Suprapubic skin (tissue), 4 donors: ENCODE measurements at regions not wholly inside any gene's neighbourhood (a gene's known extent, or its start where the extent isn't known, plus 50 kb on each side); places are given as distances from the start of the nearest gene placed in this dataset.
A peak's percentile ranks its signal among the peaks of the same experiment; 100 is the strongest.

Experiments
- DNase-seq, 2 donors: peaks; one replicate each; pipeline ENCODE4 v3.0.0-alpha.2; 2019; ENCODE audit warnings: low spot score in 2 of 2
- H3K27ac ChIP-seq: fragments of 200-600 bp; sonication (generic); one replicate; pipeline ENCODE4 v1.5.1; 2019
- H3K27me3 ChIP-seq: fragments of 200-600 bp; sonication (generic); one replicate; pipeline ENCODE4 v1.5.1; 2019
- H3K36me3 ChIP-seq: fragments of 200-600 bp; sonication (generic); one replicate; pipeline ENCODE4 v1.5.1; 2019
- H3K4me1 ChIP-seq: fragments of 200-600 bp; sonication (generic); one replicate; pipeline ENCODE4 v1.5.1; 2019
- H3K4me3 ChIP-seq: fragments of 200-600 bp; sonication (generic); one replicate; pipeline ENCODE4 v1.5.1; 2019; ENCODE audit warnings: mild to moderate bottlenecking
- H3K9me3 ChIP-seq: fragments of 200-600 bp; sonication (generic); one replicate; pipeline ENCODE4 v1.5.1; 2019
- CTCF ChIP-seq, 2 donors: fragments of 200-600 bp in 1 of 2; fragments of 450-650 bp in 1 of 2; sonication (generic) in 1 of 2; IDR thresholded peaks; one replicate each; pipeline ENCODE4 v1.5.1; 2016 to 2019; ENCODE audit warnings: antibody characterized with exemption in 2 of 2, mild to moderate bottlenecking in 1 of 2, moderate library complexity in 1 of 2
- EP300 ChIP-seq: sonication (generic); formaldehyde crosslinking; IDR thresholded peaks from one replicate; pipeline ENCODE4 v1.6.1; 2017; ENCODE audit warnings: antibody characterized with exemption
- POLR2A ChIP-seq, 2 donors: fragments of 450-650 bp; IDR thresholded peaks; one replicate each; pipeline ENCODE4 v1.6.1; 2017; ENCODE audit warnings: antibody characterized with exemption in 2 of 2, mild to moderate bottlenecking in 2 of 2, moderate library complexity in 2 of 2
- POLR2AphosphoS5 ChIP-seq, 3 donors: sonication (generic); formaldehyde crosslinking; IDR thresholded peaks; one replicate each; pipeline ENCODE4 v1.6.1; 2017; ENCODE audit warnings: antibody characterized with exemption in 3 of 3
- WGBS: methylation state at CpG from one replicate; pipeline ENCODE4 v1.1.5; 2018; 5-methylcytosine and 5-hydroxymethylcytosine counted together

- Histone ChIP-seq H3K27me3 (peaks cover 67% of the 10 kb centered on the region), H3K27ac (no peak overlapping the region), H3K36me3 (no peaks in the 10 kb centered on the region), H3K4me3 (no peak overlapping the region), H3K9me3 (no peaks in the 10 kb centered on the region), H3K4me1 (peaks cover 15% of the 10 kb centered on the region)
- TF ChIP-seq EP300, result no peak
- no peak for TF ChIP-seq POLR2A (IDR thresholded peaks at IDR 0.05)
- no peak for TF ChIP-seq CTCF (IDR thresholded peaks at IDR 0.05)
- TF ChIP-seq POLR2AphosphoS5 (IDR thresholded peaks at IDR 0.05), result no peak
- no peak for DNase-seq
- 96% methylated on average over 4 of the region's 25 CpGs for WGBS
Observed at GRCh38 chr12:132416121-132416673, 73.8 kb upstream of the FBRSL1 start.

- DNase-seq, result no peak
- Histone ChIP-seq H3K36me3 (no peaks in the 10 kb centered on the region), H3K27ac (no peak overlapping the region), H3K4me3 (no peak overlapping the region), H3K9me3 (no peaks in the 10 kb centered on the region), H3K27me3 (peaks cover 66% of the 10 kb centered on the region), H3K4me1 (peaks cover 15% of the 10 kb centered on the region)
- no peak for TF ChIP-seq EP300
- no peak for TF ChIP-seq POLR2A (IDR thresholded peaks at IDR 0.05)
- no peak for TF ChIP-seq POLR2AphosphoS5 (IDR thresholded peaks at IDR 0.05)
- TF ChIP-seq CTCF (IDR thresholded peaks at IDR 0.05), result no peak
- 55% methylated on average over 14 of the region's 25 CpGs for WGBS
Observed at GRCh38 chr12:132415327-132416120, 74.4 kb upstream of the FBRSL1 start.

GRCh38 chr12:132414634-132415326, 75.2 kb upstream of the FBRSL1 start:
- Histone ChIP-seq H3K9me3 (no peaks in the 10 kb centered on the region), H3K27ac (no peak overlapping the region), H3K27me3 (peaks cover 67% of the 10 kb centered on the region), H3K4me3 (no peak overlapping the region), H3K36me3 (no peaks in the 10 kb centered on the region), H3K4me1 (peaks cover 15% of the 10 kb centered on the region)
- DNase-seq, result no peak
- TF ChIP-seq CTCF (IDR thresholded peaks at IDR 0.05), result peak; percentile 80 to 87
- TF ChIP-seq EP300, result no peak
- 37% methylated on average over 6 of the region's 30 CpGs for WGBS

- no peak for DNase-seq
- Histone ChIP-seq H3K4me3 (no peak overlapping the region), H3K27me3 (peaks cover 69% of the 10 kb centered on the region), H3K27ac (no peak overlapping the region), H3K36me3 (no peaks in the 10 kb centered on the region), H3K9me3 (no peaks in the 10 kb centered on the region), H3K4me1 (peaks cover 11% of the 10 kb centered on the region)
- TF ChIP-seq POLR2AphosphoS5 (IDR thresholded peaks at IDR 0.05), result no peak
- TF ChIP-seq POLR2A (IDR thresholded peaks at IDR 0.05), result no peak
- TF ChIP-seq EP300, result no peak
- no peak for TF ChIP-seq CTCF (IDR thresholded peaks at IDR 0.05)
- 40% methylated on average over 22 of the region's 36 CpGs for WGBS
Observed at GRCh38 chr12:132413931-132414588, 75.9 kb upstream of the FBRSL1 start.

- H3K4me1 ChIP-seq, result peaks cover 29% of the 10 kb centered on the region
- H3K27ac ChIP-seq, result no peak overlapping the region
- 57% methylated on average over 5 of the region's 7 CpGs for WGBS
- H3K4me3 ChIP-seq, result no peak overlapping the region
- no peak for TF ChIP-seq EP300
- no peak for TF ChIP-seq CTCF (IDR thresholded peaks at IDR 0.05)
- no peak for TF ChIP-seq POLR2AphosphoS5 (IDR thresholded peaks at IDR 0.05)
- no peak for TF ChIP-seq POLR2A (IDR thresholded peaks at IDR 0.05)
- peaks cover 69% of the 10 kb centered on the region for H3K27me3 ChIP-seq
- no peaks in the 10 kb centered on the region for H3K36me3 ChIP-seq
- H3K9me3 ChIP-seq, result no peaks in the 10 kb centered on the region
- DNase-seq, result no peak
Observed at GRCh38 chr12:132411457-132411856, 78.5 kb upstream of the FBRSL1 start.
